ENCODE measurements at regions not wholly inside any gene's neighbourhood (a gene's known extent, or its start where the extent isn't known, plus 50 kb on each side); places are given as distances from the start of the nearest gene placed in this dataset.

DNA sequence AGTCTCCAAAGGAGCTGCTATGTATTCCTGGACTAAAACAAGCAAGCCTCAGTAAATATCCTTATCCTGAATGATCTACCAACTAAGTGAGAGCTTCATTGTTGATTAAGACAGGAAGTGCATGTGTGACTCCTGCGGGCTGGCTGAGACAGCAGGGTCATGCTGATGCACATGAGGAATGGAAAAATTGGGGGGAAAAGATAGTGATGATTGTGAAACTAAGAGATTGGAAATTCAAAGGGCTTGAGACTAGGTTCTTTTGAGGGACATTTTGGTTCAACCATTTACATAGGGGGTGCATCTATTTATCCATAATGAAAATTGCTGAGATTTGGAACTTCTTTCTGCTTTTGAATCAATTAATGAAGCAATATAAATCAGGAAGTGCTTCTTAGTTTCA lies 61.1 kb upstream of the C1QTNF7 start:
- no peak for DNase-seq (ENCODE audit: low read depth in 2 of 2, low spot score in 1 of 2)

DNA sequence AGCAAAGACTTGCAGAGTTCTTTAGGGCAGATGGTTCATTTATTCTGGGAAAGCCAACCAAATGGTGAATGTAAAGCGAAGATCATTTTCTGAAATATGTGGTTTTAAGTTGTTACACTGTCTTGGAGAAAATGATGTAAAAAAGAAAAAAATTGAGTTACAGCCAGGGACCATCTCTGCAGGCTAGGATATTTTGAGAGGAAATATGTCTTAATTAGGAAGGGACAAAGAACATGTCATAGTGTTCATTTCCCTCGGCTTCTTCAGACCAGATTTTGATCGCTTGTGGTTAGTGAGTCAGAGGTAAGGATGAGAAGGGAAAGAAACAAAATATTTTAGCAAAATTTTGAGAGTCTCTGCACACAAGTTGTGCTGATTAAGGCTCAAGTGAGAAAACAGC lies 59.0 kb upstream of the C1QTNF7 start:
- DNase-seq (ENCODE audit: low read depth in 2 of 2, low spot score in 1 of 2): no peak

DNA sequence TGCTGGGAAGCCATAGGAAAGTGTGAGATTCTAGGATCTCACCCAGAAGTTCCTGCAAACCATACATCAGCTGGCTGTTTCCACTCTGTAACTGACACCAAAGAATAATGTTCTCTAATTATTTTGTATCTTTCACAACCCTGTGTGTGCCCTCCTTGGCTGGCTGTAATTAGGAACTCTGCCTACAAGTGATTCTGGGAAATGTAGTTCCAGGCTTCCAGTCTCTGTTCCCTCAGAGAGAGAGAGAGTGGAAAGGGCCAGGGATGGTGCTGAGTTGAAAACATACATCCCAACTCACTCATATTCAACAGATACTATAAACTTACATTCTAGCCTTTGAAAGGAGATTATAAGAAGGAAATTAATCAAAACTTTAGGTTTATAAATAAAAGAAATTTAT lies 57.5 kb upstream of the C1QTNF7 start:
- no peak for DNase-seq (ENCODE audit: low read depth in 2 of 2, low spot score in 1 of 2)

DNA sequence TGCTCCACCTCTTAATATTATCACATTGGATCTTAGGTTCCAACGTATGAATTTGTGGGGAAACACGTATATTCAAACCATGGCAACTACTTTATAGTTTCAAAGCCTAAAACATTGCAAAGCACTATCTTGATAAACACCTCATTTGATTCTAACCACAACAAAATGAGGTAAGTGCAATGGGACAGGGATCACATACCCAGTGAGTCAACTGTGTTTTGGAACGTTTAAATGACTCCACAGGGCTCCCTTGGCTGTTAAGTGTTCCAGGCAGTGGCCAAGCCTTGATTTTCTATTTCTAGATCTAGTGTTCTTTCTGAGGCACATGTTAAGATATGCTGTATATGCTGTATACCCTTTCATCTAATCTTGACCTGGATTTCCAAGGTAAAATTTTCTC lies 54.5 kb upstream of the C1QTNF7 start:
- no peak for DNase-seq (ENCODE audit: low read depth in 2 of 2, low spot score in 1 of 2)

DNA sequence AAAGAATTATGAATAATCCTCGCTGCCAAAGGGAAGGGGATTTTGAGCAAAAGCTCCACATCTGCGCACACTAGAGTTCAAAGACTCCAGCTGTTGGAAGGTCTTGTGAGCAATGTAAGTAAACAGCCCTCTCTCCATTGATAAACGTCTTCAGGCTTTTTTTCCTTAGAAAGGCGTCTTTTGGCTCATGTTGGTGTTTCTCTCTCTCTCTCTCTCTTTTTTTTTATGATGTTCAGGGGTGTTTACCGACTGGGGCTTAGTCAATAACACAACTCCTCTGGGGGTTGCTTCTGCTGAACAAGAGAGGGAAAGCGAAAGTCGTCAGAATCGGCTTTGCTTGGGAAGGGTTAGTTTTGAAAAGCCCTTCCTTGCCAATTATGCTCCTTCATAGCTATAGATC lies 53.2 kb upstream of the C1QTNF7 start:
- no peak for DNase-seq (ENCODE audit: low read depth in 2 of 2, low spot score in 1 of 2)

- no peak for DNase-seq (ENCODE audit: low read depth in 2 of 2, low spot score in 1 of 2)
Observed at GRCh38 chr4:15375667-15376066, 52.2 kb upstream of the C1QTNF7 start.

GRCh38 chr4:15376145-15376544 lies 51.7 kb upstream of the C1QTNF7 start:
- DNase-seq (ENCODE audit: low read depth in 2 of 2, low spot score in 1 of 2): no peak

DNA sequence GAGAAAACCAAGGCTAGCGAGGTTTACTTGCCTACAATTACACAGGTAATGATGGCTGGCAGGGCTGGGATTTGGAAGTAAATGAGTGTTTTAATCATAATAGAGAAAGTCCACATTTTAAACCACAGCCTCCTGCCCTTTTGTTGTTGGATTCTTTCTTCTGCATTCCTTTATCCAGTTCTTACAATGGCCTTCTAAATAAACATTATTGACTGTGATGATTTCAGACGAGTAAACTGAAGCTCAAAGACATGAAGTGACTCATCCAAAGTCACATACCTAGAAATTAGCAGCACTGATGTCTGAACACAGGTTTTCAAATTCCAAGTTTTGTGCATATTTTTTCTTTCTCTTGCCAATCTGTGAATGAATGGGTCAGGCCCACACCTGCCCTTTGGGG lies 51.2 kb upstream of the C1QTNF7 start:
- no peak for DNase-seq (ENCODE audit: low read depth in 2 of 2, low spot score in 1 of 2)

Data from stimulated activated CD8-positive, alpha-beta memory T cell treated with anti-CD3 and anti-CD28 coated beads, Interleukin-4, amount 100 ng/mL, for 1 hour (primary cell).